DOHH2 (cell line): ENCODE measurements at regions not wholly inside any gene's neighbourhood (a gene's known extent, or its start where the extent isn't known, plus 50 kb on each side); places are given as distances from the start of the nearest gene placed in this dataset.

Experiments
- H3F3A ChIP-seq: fragments of 200-600 bp; sonication (generic), shearing (Covaris generic); 2 replicates; pipeline ENCODE4 v1.6.0; 2016; ENCODE audit warnings: antibody characterized with exemption, mild to moderate bottlenecking; ENCODE audit not compliant: control insufficient read depth, insufficient read depth
- H3K27ac ChIP-seq: fragments of 200-600 bp; sonication (generic); 2 replicates; pipeline ENCODE4 v1.5.1; 2014; ENCODE audit warnings: low read depth, mild to moderate bottlenecking, low read length, moderate library complexity
- H3K27me3 ChIP-seq: fragments of 200-600 bp; sonication (generic); 2 replicates; pipeline ENCODE4 v1.6.1; 2014; ENCODE audit warnings: mild to moderate bottlenecking, low read length, mixed read lengths; ENCODE audit not compliant: control insufficient read depth
- H3K36me3 ChIP-seq: fragments of 200-600 bp; sonication (generic); 2 replicates; pipeline ENCODE4 v1.6.1; 2014; ENCODE audit warnings: mild to moderate bottlenecking, low read length, moderate library complexity, mixed read lengths; ENCODE audit not compliant: control insufficient read depth
- H3K4me1 ChIP-seq: fragments of 200-600 bp; sonication (generic); 2 replicates; pipeline ENCODE4 v1.6.1; 2014; ENCODE audit warnings: mild to moderate bottlenecking, low read length, mixed read lengths; ENCODE audit not compliant: control insufficient read depth
- H3K4me2 ChIP-seq: fragments of 200-600 bp; sonication (generic); 2 replicates; pipeline ENCODE4 v1.6.0; 2014; ENCODE audit warnings: mild to moderate bottlenecking, low read length, moderate library complexity
- H3K4me3 ChIP-seq: fragments of 200-600 bp; sonication (generic); 2 replicates; pipeline ENCODE4 v1.5.1; 2014; ENCODE audit warnings: mild to moderate bottlenecking, low read length, mixed read lengths
- H3K79me2 ChIP-seq: fragments of 200-600 bp; sonication (generic); 2 replicates; pipeline ENCODE4 v1.6.1; 2014; ENCODE audit warnings: mild to moderate bottlenecking, low read length, mixed read lengths; ENCODE audit not compliant: control insufficient read depth
- H3K9me2 ChIP-seq: fragments of 200-600 bp; sonication (generic); replicated peaks from 2 replicates; pipeline ENCODE4 v1.6.1; 2014; ENCODE audit warnings: mild to moderate bottlenecking, low read length, mixed read lengths; ENCODE audit not compliant: control insufficient read depth
- H3K9me3 ChIP-seq: fragments of 200-600 bp; sonication (generic); 2 replicates; pipeline ENCODE4 v1.6.1; 2014; ENCODE audit warnings: antibody characterized with exemption, low read length, mixed read lengths; ENCODE audit not compliant: control insufficient read depth, insufficient read depth
- H4K20me1 ChIP-seq: fragments of 200-600 bp; sonication (generic); 2 replicates; pipeline ENCODE4 v1.6.0; 2014; ENCODE audit warnings: low read depth, mild to moderate bottlenecking, antibody characterized with exemption, low read length, moderate library complexity; ENCODE audit not compliant: control insufficient read depth, insufficient read depth
- CTCF ChIP-seq: fragments of 200-600 bp; sonication (generic); IDR thresholded peaks from one replicate; pipeline ENCODE4 v1.5.1; 2014; ENCODE audit warnings: antibody characterized with exemption, mild to moderate bottlenecking, low read depth, low read length; ENCODE audit not compliant: poor library complexity, severe bottlenecking
- EZH2phosphoT487 ChIP-seq: fragments of 200-600 bp; sonication (generic); IDR thresholded peaks from 2 replicates; pipeline ENCODE4 v1.6.1; 2017; ENCODE audit warnings: borderline replicate concordance, mild to moderate bottlenecking, antibody characterized with exemption, low read length, moderate library complexity, mixed read lengths

- H4K20me1 ChIP-seq = no peaks in the 10 kb centered on the region
- no peaks in the 10 kb centered on the region for H3K9me2 ChIP-seq
- no peaks in the 10 kb centered on the region for H3K27me3 ChIP-seq
- no peaks in the 10 kb centered on the region for H3K36me3 ChIP-seq
- no peak overlapping the region for H3K4me2 ChIP-seq
- H3F3A ChIP-seq = no peaks in the 10 kb centered on the region
- no peaks in the 10 kb centered on the region for H3K79me2 ChIP-seq
- no peak for TF ChIP-seq EZH2phosphoT487
- no peak for TF ChIP-seq CTCF
- peaks cover 15% of the 10 kb centered on the region for H3K4me1 ChIP-seq
- no peak overlapping the region for H3K4me3 ChIP-seq
- no peak overlapping the region for H3K27ac ChIP-seq
- H3K9me3 ChIP-seq = no peaks in the 10 kb centered on the region
Observed at GRCh38 chr3:106210923-106211322, 342.1 kb upstream of the CBLB start.

- H3K27ac ChIP-seq = no peak overlapping the region
- no peak for TF ChIP-seq EZH2phosphoT487
- TF ChIP-seq CTCF = no peak
- no peaks in the 10 kb centered on the region for H3K9me3 ChIP-seq
- H3K4me1 ChIP-seq = no peaks in the 10 kb centered on the region
- H3F3A ChIP-seq = no peaks in the 10 kb centered on the region
- no peaks in the 10 kb centered on the region for H3K9me2 ChIP-seq
- no peaks in the 10 kb centered on the region for H3K79me2 ChIP-seq
- no peaks in the 10 kb centered on the region for H3K36me3 ChIP-seq
- H4K20me1 ChIP-seq = no peaks in the 10 kb centered on the region
- H3K4me2 ChIP-seq = no peak overlapping the region
- no peaks in the 10 kb centered on the region for H3K27me3 ChIP-seq
- no peak overlapping the region for H3K4me3 ChIP-seq
Observed at GRCh38 chr3:106212665-106213222, 343.9 kb upstream of the CBLB start.

- no peaks in the 10 kb centered on the region for H4K20me1 ChIP-seq
- no peaks in the 10 kb centered on the region for H3K79me2 ChIP-seq
- H3K9me2 ChIP-seq = no peaks in the 10 kb centered on the region
- H3K36me3 ChIP-seq = no peaks in the 10 kb centered on the region
- no peaks in the 10 kb centered on the region for H3F3A ChIP-seq
- H3K4me3 ChIP-seq = no peak overlapping the region
- H3K4me2 ChIP-seq = no peak overlapping the region
- no peaks in the 10 kb centered on the region for H3K27me3 ChIP-seq
- TF ChIP-seq EZH2phosphoT487 = no peak
- no peak for TF ChIP-seq CTCF
- H3K4me1 ChIP-seq = no peaks in the 10 kb centered on the region
- no peak overlapping the region for H3K27ac ChIP-seq
- H3K9me3 ChIP-seq = no peaks in the 10 kb centered on the region
Observed at GRCh38 chr3:106213954-106214353, 345.1 kb upstream of the CBLB start.

- Histone ChIP-seq H3K9me3 (no peaks in the 10 kb centered on the region), H3K9me2 (no peaks in the 10 kb centered on the region), H3K27ac (no peak overlapping the region), H3F3A (no peaks in the 10 kb centered on the region), H3K4me2 (no peak overlapping the region), H3K4me3 (no peak overlapping the region), H4K20me1 (no peaks in the 10 kb centered on the region), H3K4me1 (no peaks in the 10 kb centered on the region), H3K36me3 (no peaks in the 10 kb centered on the region), H3K79me2 (no peaks in the 10 kb centered on the region), H3K27me3 (no peaks in the 10 kb centered on the region)
- no peak for TF ChIP-seq EZH2phosphoT487
- TF ChIP-seq CTCF = no peak
Observed at GRCh38 chr3:106214641-106215040, 345.8 kb upstream of the CBLB start.
